ENCODE measurements at regions not wholly inside any gene's neighbourhood (a gene's known extent, or its start where the extent isn't known, plus 50 kb on each side); places are given as distances from the start of the nearest gene placed in this dataset.
"Not testable (repeated sequence)": the region's sequence is repeated elsewhere in the genome, so short reads cannot be mapped to it uniquely, and the experiment has no call there.

DNA sequence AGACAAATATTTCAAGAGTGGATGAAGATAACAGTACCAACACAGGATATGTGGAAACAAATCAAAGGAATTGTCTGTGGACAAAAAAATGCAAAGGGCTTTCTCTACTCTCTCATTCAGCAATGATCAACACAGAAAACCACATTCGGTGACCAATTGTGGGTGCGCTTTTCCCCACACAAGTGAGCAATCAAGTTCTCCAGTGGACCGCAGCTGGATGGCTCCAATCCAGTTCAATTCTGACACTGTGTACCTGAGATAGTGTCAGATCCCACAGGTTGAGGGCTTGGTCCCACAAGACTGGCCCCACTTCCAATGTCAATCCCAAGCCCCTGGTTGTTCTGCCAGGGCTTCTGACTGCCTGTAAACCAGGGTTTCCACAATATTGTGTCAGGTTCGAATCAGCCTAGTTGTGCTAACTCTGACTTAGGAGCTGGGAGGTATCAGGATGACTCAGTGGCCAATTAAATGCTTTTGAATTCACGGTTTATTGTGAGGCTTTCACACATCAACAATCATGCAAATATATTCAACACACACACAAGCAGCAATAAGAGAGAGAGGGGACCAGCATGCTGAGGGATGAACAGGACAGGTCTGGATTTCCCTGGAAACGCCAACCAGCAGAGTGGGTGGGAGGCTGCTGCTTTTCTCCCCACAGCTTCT lies 87.0 kb upstream of the BTG3 start:
- Mint-ChIP-seq H3K27ac (no peak overlapping the region), H3K9me3 (peaks cover 2 to 8% (median 6%) of the 10 kb centered on the region in 3 donors), H3K36me3 (peaks cover 3% of the 10 kb centered on the region), H3K4me3 (no peak overlapping the region), H3K4me1 (peaks cover 0 to 3% (median 0%) of the 10 kb centered on the region in 3 donors), H3K27me3 (no peaks in the 10 kb centered on the region)

DNA sequence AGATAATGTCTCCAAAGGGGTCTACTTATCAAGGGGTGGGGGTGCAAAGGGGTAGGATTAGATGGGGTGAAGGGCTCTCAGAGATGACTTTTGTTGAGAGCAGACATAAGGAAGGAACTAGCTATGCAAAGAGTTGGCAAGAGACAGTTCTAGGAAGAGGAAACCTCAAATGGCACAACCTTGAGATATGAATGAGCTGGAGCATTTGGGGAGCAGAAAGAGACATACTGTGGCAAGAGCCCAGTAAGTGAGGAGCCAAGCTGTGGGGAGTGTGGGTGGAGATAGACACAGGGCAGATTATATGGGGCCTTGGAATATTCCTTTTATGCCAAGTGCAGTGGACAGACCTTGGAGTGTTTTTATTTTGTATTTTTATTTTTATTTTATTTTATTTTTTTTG lies 84.8 kb upstream of the BTG3 start:
- Mint-ChIP-seq H3K4me3 (no peak overlapping the region), H3K27ac (no peak overlapping the region), H3K9me3 (peaks cover 0 to 6% (median 3%) of the 10 kb centered on the region in 3 donors)

DNA sequence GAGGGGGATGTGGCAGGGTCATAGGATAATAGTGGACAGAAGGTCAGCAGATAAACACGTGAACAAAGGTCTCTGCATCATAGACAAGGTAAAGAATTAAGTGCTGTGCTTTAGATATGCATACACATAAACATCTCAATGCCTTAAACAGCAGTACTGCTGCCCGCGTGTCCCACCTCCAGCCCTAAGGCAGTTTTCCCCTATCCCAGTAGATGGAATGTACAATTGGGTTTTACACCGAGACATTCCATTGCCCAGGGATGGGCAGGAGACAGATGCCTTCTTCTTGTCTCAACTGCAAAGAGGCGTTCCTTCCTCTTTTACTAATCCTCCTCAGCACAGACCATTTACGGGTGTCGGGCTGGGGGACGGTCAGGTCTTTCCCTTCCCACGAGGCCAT lies 81.7 kb upstream of the BTG3 start:
- H3K27ac Mint-ChIP-seq, H3K9me3 Mint-ChIP-seq, H3K4me3 Mint-ChIP-seq, H3K27me3 Mint-ChIP-seq, H3K4me1 Mint-ChIP-seq, H3K36me3 Mint-ChIP-seq: not testable (repeated sequence)

More for the DNA sequence above, 84.8 kb upstream of the BTG3 start:
- Mint-ChIP-seq H3K4me1 (peaks cover 0 to 3% (median 0%) of the 10 kb centered on the region in 3 donors), H3K27me3 (no peaks in the 10 kb centered on the region), H3K36me3 (no peaks in the 10 kb centered on the region)

DNA sequence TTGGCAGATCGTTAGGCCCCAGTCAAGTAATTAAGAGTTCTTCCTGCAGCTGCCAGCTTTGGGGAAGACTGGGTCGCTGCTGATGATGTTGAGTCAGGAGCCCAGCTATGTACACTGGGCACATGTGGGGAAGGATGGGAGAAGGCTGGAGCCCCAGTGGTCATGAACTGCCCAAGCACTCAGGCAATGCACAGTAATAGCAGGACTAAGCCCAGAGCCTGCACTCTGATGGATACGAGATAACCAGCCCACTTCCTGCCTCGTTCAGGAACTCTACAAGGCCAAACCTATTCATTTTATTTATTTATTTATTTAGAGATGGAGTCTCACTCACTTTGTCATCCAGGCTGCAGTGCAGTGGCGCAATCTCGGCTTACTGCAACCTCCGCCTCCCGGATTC lies 81.1 kb upstream of the BTG3 start:
- H3K9me3 Mint-ChIP-seq = peaks cover 0 to 6% (median 3%) of the 10 kb centered on the region in 3 donors
- no peaks in the 10 kb centered on the region for H3K27me3 Mint-ChIP-seq
- no peak overlapping the region for H3K4me3 Mint-ChIP-seq
- H3K36me3 Mint-ChIP-seq = no peaks in the 10 kb centered on the region
- peaks cover 0 to 5% (median 4%) of the 10 kb centered on the region in 3 donors for H3K4me1 Mint-ChIP-seq
- H3K27ac Mint-ChIP-seq = no peak overlapping the region

DNA sequence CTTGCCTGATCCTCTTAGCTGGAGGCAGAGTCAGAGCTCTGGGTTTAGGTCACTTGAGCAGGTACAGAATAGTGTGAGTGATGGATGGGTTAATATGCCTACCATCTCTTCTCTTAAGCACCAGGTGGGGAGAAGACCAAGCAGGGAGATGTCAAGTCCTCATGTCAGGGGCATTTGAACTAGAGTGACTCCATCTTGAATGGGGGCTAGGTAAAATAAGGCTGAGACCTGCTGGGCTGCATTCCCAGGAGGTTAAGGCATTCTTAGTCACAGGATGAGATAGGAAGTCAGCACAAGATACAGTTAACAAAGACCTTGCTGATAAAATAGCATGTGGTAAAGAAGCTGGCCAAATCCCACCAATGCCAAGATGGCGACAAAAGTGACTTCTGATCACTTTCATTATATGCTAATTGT lies 77.4 kb upstream of the BTG3 start:
- no peaks in the 10 kb centered on the region for H3K36me3 Mint-ChIP-seq
- H3K4me3 Mint-ChIP-seq = no peak overlapping the region
- no peaks in the 10 kb centered on the region for H3K27me3 Mint-ChIP-seq
- H3K4me1 Mint-ChIP-seq = peaks cover 0 to 5% (median 2%) of the 10 kb centered on the region in 3 donors
- no peaks in the 10 kb centered on the region for H3K9me3 Mint-ChIP-seq
- H3K27ac Mint-ChIP-seq = no peak overlapping the region

DNA sequence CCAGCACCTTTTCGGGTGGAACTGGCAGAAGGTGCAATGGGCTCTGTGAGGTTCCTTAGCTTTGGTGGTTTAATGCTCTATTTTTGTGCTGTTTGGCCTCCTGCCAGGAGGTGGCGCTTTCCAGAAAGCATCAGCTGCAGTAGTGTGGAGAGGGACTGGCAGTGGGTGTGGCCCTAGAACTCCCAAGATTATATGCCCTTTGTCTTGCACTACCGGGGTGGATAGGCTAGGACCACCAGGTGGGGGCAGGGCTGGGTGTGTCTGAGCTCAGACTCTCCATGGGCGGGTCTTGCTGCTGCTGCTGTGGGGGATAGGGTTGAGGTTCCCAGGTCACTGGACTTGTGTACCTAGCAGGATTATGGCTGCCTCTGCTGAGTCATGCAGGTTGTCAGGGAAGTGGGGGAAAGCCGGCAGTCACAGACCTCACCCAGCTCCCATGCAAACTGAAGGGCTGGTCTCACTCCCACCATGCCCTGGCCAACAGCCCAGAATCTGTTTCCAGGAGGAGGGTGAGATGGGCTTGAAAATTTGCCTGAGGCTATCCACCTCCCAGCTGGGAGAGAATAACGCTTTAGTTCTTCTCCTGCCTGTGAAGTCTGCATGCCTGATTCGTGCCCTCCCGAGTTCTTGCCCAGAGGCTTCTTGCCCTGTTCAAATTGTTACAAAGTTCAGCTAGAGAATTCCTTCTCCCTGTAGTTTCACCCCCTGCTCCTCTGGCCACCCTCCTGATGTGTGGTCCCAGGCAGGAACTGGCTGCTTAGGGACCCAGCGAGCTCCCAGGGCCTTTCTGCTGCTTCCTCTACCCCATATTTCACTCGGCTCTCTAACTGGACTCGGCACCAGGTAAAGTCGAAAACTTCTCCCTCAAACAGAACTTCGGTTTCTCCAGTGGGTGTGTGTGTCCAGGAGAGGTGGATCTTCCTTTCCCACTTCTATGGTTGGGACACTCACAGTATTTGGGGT lies 76.5 kb upstream of the BTG3 start:
- Mint-ChIP-seq H3K4me3 (peak overlapping the region in 2 of 4 donors; percentile 49 to 64), H3K9me3 (no peaks in the 10 kb centered on the region), H3K27me3 (no peaks in the 10 kb centered on the region), H3K36me3 (no peaks in the 10 kb centered on the region), H3K27ac (peak overlapping the region in 1 of 3 donors; percentile 25), H3K4me1 (peaks cover 0 to 5% (median 2%) of the 10 kb centered on the region in 3 donors)

DNA sequence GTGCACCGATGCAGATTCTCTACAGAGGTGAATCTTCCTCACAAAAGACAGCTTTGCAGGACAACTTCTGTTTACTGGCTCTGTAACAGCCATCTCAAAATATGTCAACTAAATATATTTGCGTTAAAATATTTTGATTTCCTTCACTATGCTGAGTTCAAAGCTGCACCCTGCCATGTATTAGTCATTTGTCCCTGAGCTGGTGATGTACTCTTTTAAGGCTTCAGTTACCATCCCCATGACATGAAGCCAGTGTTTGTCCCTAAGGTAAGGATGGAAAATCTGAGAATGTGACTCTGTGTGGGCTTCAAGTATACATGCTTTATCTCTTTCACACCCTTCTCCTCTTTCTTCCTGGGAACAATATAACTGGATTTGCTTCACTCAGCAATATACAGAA lies 70.2 kb upstream of the BTG3 start:
- no peaks in the 10 kb centered on the region for H3K4me1 Mint-ChIP-seq
- H3K27ac Mint-ChIP-seq = no peak overlapping the region
- no peaks in the 10 kb centered on the region for H3K27me3 Mint-ChIP-seq
- H3K4me3 Mint-ChIP-seq = no peak overlapping the region
- H3K9me3 Mint-ChIP-seq = no peaks in the 10 kb centered on the region
- H3K36me3 Mint-ChIP-seq = no peaks in the 10 kb centered on the region

DNA sequence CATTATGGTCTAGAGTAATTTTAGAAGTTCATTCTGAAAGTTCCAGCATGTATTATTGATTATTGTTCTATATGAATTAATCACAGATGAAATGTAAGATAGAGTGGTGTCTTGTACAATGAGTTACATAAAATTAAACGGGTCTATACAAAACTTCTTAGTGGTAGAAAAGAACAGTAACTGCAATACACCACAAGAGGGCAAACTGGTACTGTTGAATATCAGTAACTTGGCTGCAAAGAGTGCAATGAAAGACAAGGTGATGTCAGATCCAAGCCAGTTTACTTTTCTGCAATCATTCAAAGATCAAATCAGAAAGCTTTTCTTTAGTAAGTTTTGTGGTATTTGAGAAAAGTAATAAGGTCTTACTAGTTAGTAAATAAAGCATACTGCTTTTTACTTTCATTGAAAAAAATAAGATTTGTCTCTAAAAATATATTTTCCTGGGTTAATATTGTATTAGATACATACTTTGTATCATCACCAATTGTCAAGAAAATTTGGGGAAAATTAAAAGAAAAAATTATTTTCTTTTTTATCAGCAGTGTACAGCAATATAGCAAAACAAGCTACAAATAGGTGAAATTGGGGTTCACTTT lies 66.4 kb upstream of the BTG3 start:
- Mint-ChIP-seq H3K36me3 (no peaks in the 10 kb centered on the region), H3K4me3 (no peak overlapping the region), H3K4me1 (no peaks in the 10 kb centered on the region), H3K9me3 (no peaks in the 10 kb centered on the region), H3K27ac (no peak overlapping the region), H3K27me3 (peaks cover 3% of the 10 kb centered on the region)

DNA sequence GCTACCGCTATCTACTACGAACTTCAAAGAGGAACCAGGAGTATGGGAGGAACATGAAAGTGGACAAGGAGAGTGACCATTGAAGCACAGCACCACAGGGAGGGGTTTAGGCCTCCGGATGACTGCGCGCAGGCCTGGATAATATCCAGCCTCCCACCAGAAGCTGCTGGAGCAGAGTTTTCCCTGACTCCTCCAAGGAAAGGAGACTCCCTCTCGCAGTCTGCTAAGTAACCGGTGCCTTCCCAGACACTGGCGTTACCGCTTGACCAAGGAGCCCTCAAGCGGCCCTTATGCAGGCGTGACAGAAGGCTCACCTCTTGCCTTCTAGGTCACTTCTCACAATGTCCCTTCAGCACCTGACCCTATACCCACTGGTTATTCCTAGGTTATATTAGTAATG lies 64.2 kb upstream of the BTG3 start:
- H3K9me3 Mint-ChIP-seq, H3K4me1 Mint-ChIP-seq, H3K27ac Mint-ChIP-seq, H3K27me3 Mint-ChIP-seq, H3K36me3 Mint-ChIP-seq, H3K4me3 Mint-ChIP-seq: not testable (repeated sequence)

DNA sequence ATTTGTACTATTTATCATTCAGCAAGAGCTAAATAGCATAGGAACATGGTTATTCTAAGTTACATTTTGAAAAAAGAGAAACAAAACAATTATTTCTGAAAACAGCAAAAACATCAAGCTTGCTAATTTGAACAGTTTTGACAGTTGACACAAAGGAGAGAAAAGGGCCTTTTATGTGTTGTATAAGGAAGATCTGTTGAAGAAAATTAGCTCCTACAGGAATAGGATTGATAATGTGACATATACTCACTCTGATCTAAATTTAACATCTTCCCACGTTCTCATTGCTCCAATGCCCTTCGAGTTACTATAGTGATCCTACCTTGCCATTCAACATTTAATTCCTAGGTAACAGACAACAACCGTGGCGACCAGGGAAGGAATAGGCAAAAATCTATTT lies 61.4 kb upstream of the BTG3 start:
- no peaks in the 10 kb centered on the region for H3K4me1 Mint-ChIP-seq
- no peaks in the 10 kb centered on the region for H3K36me3 Mint-ChIP-seq
- H3K4me3 Mint-ChIP-seq = no peak overlapping the region

DNA sequence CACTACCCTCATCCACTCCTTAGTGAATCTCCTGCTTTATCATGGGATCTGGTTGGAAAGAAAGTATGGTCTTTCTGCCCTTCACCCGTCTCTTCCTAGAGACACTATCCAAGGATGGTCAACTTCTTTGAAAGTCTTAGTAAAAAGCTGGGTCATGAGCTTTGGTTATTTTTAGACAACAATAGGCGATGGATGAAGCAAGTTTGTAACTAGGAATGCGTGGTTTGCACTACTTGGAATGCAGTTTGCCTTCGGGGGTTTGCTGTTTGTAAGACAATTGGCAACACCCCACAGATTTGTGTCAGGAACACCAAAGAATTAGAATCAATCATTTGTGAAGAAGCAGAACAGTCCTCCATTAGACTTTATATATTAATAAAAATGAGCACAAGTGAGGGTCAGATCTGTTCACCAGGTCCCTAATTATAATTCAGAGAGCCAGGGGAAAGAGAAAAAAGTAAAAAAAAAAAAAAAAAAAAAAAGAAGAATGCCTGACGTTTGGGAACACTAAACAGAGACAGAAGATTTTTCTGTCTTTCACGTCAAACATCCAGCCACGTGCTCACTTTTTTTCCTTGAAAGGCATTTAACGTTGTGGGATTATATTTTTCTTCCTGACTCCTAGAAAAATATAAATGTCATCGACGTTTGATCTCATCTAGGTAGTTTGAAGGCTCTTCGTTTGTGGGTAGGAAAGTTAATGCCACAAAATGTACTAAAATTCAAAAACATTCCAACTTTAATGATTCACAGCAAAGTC lies 60.7 kb upstream of the BTG3 start:
- Mint-ChIP-seq H3K4me1 (no peaks in the 10 kb centered on the region), H3K4me3 (no peak overlapping the region), H3K27me3 (peaks cover 9% of the 10 kb centered on the region), H3K36me3 (no peaks in the 10 kb centered on the region), H3K9me3 (no peaks in the 10 kb centered on the region), H3K27ac (no peak overlapping the region)

More for the DNA sequence above, 61.4 kb upstream of the BTG3 start:
- Mint-ChIP-seq H3K9me3 (no peaks in the 10 kb centered on the region), H3K27ac (no peak overlapping the region), H3K27me3 (peaks cover 9% of the 10 kb centered on the region)

DNA sequence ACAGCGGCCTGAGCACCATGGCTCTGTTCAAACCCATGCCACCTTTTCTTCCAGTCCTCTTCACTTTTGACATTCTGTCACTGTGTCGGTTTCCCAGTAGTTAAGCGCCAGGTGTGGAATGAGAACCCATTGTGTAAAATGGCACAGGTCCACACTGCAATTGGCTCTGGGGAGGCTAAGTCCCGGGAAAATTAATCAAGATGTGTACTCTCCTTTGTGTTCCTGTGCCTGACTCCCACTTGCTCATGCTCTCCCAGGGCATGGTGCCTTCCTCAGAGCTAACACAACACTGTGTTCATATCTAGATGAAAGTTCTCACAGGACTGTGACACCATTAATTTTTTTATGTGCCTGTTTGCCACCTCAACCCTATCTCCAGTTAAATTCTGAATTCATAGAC lies 59.0 kb upstream of the BTG3 start:
- Mint-ChIP-seq H3K27ac (no peak overlapping the region), H3K4me1 (peaks cover 0 to 1% (median 0%) of the 10 kb centered on the region in 3 donors), H3K27me3 (peaks cover 10% of the 10 kb centered on the region), H3K9me3 (no peaks in the 10 kb centered on the region), H3K4me3 (no peak overlapping the region), H3K36me3 (no peaks in the 10 kb centered on the region)

DNA sequence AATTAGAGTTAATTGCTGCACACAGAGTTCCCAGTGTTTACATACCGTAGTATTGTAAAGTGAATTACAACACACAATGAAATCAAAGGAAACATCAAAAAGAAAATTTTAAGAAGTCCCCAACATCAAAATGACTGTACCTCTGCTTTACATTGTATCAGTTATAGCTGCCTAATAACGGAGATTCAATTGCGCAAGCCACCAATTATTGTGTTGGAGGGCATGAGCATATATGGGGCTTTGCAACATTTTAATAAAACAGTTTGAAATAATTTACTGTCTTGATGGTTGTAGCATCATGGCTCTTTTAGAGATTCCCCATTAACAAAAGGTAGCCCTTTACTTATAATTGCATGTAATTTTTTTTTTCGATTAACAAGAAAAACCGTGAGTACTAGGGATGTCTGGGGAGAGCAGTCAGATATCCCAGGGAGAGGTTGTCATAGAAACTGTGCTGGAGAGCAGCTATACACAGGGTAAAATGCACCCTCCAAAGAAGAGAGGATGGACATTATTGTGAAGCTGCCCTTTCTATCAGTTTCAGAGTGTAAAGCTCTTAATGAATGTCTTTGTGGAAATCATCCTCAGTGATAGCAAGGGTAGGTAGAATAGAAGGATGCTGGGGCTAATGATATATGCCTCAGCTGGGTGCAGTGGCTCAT lies 55.9 kb upstream of the BTG3 start:
- H3K9me3 Mint-ChIP-seq = no peaks in the 10 kb centered on the region
- peaks cover 9% of the 10 kb centered on the region for H3K27me3 Mint-ChIP-seq
- no peak overlapping the region for H3K4me3 Mint-ChIP-seq
- H3K4me1 Mint-ChIP-seq = peaks cover 0 to 5% (median 0%) of the 10 kb centered on the region in 3 donors
- H3K36me3 Mint-ChIP-seq = peaks cover 2% of the 10 kb centered on the region
- H3K27ac Mint-ChIP-seq = no peak overlapping the region

DNA sequence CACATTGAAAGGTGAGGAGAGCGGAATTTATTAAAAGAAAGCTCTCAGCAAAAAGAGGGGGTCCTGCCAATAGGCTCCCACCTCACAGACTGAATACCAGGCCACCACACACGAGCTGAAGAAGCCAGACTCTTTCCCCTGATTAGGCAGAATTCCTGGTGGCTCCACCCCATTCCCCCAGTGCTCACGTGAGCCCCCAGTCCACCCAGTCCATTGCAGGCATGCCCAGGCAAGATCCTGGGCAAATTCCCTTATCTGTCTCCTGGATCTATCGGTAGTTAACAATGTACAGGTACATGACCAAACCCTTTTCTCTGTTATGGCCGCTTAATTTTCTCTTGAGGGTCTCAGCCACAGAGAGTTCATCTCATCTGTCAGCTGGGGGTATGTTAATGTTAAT lies 54.6 kb upstream of the BTG3 start:
- no peak overlapping the region for H3K4me3 Mint-ChIP-seq
- peaks cover 5% of the 10 kb centered on the region for H3K27me3 Mint-ChIP-seq
- peaks cover 4% of the 10 kb centered on the region for H3K36me3 Mint-ChIP-seq
- no peaks in the 10 kb centered on the region for H3K9me3 Mint-ChIP-seq
- no peak overlapping the region for H3K27ac Mint-ChIP-seq
- H3K4me1 Mint-ChIP-seq = peaks cover 0 to 5% (median 0%) of the 10 kb centered on the region in 3 donors
